ENCODE measurements at regions not wholly inside any gene's neighbourhood (a gene's known extent, or its start where the extent isn't known, plus 50 kb on each side); places are given as distances from the start of the nearest gene placed in this dataset.
"Not testable (repeated sequence)": the region's sequence is repeated elsewhere in the genome, so short reads cannot be mapped to it uniquely, and the experiment has no call there.

DNA sequence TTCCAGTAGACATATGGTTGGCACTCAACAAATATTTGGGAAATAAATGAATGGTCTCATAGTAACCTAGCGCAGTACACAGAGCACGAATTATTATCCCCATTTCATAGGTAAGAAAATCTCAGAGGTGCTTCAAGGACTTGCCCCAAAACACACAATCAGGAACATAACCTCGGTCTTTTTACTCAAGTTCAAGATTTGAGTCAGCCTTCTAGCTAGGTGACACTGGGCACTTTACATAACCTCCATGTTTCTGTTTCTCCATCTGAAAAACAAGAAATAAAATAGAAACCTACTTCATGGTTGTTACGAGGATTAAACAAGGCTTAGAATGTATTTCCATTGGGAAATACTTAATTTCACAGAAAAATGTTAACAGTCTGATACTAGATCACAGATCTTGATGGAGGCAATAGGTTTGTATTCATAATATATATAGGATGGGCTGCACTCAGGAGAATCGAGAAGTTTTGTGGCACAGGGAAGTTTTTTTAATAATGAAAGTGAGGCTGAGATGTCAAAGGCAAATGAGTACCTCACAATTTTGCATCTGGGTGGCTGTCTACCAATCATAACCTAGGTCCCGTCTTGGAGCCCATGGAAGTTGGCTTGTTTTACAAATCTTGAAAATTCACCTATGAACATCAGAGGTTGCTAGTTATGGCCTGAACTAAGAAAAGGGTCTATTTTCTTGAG lies 147.4 kb upstream of the ZC3H12C start:
- H3K4me3 Mint-ChIP-seq: no peak overlapping the region
- no peaks in the 10 kb centered on the region for H3K36me3 Mint-ChIP-seq
- H3K27me3 Mint-ChIP-seq: peaks cover 9% of the 10 kb centered on the region
- H3K9me3 Mint-ChIP-seq (ENCODE audit: low read depth): no peaks in the 10 kb centered on the region
- no peak overlapping the region for H3K27ac Mint-ChIP-seq
- H3K4me1 Mint-ChIP-seq (ENCODE audit: low read depth): peaks cover 7% of the 10 kb centered on the region

DNA sequence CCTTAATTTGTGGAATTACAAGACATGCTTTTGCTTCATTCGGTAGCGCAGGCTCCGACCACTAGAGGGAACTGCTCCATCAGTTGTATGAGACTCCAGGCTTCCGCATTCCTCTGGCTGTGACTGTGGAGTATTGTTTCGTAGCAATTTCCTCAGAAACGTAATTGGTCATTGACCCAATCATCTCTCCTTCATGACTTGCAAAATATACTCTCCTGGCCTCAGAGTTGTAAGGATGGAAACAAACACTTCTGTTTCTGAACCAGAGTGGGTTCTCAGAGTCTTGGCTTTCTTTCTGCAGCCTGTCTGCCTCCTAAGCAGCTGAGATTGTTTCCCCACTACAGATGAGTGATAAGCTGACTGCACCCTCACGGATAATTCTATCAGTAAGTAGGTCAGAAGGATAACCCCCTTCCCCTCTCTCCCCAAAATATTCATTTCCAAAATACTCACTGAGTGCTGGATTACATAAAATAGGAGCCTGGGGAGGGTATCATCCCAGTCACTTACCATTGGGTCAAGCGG lies 146.8 kb upstream of the ZC3H12C start:
- Mint-ChIP-seq H3K4me1 (ENCODE audit: low read depth) (peaks cover 7% of the 10 kb centered on the region), H3K27me3 (peaks cover 9% of the 10 kb centered on the region), H3K4me3 (peak overlapping the region; percentile 33), H3K27ac (no peak overlapping the region), H3K9me3 (ENCODE audit: low read depth) (no peaks in the 10 kb centered on the region), H3K36me3 (no peaks in the 10 kb centered on the region)

GRCh38 chr11:109954534-109954933 lies 138.7 kb upstream of the ZC3H12C start:
- Mint-ChIP-seq H3K4me1 (ENCODE audit: low read depth) (no peaks in the 10 kb centered on the region), H3K27ac (no peak overlapping the region), H3K9me3 (ENCODE audit: low read depth) (no peaks in the 10 kb centered on the region), H3K36me3 (no peaks in the 10 kb centered on the region), H3K27me3 (peaks cover 11% of the 10 kb centered on the region), H3K4me3 (no peak overlapping the region)

- H3K27ac Mint-ChIP-seq: no peak overlapping the region
- H3K4me1 Mint-ChIP-seq (ENCODE audit: low read depth): no peaks in the 10 kb centered on the region
- H3K27me3 Mint-ChIP-seq: peaks cover 10% of the 10 kb centered on the region
- H3K36me3 Mint-ChIP-seq: no peaks in the 10 kb centered on the region
- no peaks in the 10 kb centered on the region for H3K9me3 Mint-ChIP-seq (ENCODE audit: low read depth)
- no peak overlapping the region for H3K4me3 Mint-ChIP-seq
These were observed 136.9 kb upstream of the ZC3H12C start for GRCh38 chr11:109956124-109956793.

DNA sequence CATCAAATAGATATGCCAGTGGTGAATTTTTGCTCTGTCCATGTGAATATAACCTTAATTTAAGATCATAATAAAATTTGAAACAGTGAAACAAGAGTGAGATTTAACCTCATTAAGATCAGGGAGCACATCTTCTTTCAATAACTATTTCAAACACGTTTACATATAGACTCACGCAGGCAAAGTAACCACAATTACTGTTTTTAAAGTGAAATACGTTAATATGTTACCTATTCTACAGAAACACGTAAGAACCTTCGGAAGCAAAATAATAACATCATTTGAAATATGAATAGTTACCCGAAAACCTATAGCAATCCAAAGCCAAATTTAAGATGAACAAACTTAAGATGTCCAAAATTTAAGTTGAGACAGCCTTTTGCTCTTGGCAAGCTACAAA lies 136.2 kb upstream of the ZC3H12C start:
- no peak overlapping the region for H3K4me3 Mint-ChIP-seq
- no peaks in the 10 kb centered on the region for H3K4me1 Mint-ChIP-seq (ENCODE audit: low read depth)
- no peak overlapping the region for H3K27ac Mint-ChIP-seq
- H3K27me3 Mint-ChIP-seq: peaks cover 10% of the 10 kb centered on the region
- H3K36me3 Mint-ChIP-seq: no peaks in the 10 kb centered on the region
- H3K9me3 Mint-ChIP-seq (ENCODE audit: low read depth): no peaks in the 10 kb centered on the region

GRCh38 chr11:109957601-109958000 lies 135.6 kb upstream of the ZC3H12C start:
- Mint-ChIP-seq H3K9me3 (ENCODE audit: low read depth) (no peaks in the 10 kb centered on the region), H3K4me3 (no peak overlapping the region), H3K36me3 (no peaks in the 10 kb centered on the region), H3K4me1 (ENCODE audit: low read depth) (no peaks in the 10 kb centered on the region), H3K27me3 (peaks cover 7% of the 10 kb centered on the region), H3K27ac (no peak overlapping the region)

DNA sequence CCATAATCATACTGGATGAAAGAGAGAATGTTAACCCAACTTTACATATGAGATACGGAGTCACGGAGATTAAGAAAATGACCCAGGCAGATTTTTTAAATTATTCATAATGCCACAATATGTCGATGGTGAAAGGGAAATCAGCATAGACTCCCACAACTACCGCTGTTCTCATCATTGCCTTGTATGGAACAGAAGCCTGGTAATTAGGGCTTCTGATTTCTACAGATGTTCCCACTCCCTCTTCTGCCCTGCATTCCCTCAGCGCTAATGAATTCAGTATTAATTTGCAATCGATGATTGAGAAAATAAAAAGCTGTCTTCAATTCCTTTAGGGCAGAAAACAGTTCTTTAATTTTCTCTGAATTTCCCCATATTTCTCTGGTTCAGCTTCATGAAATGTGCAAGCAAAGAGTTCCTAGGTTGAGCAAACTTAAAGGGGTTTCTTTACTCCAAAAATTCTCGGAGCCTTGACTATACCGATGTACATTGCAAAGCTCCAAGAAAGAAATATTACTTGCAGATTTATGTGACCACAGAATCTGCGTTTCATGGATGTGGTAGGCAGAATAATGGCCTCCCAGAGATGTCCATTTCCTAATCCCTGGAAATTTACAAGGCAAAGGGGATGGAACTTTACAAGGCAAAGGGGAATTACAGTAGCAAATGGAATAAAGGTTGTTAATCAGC lies 134.9 kb upstream of the ZC3H12C start:
- H3K27ac Mint-ChIP-seq: no peak overlapping the region
- H3K36me3 Mint-ChIP-seq: no peaks in the 10 kb centered on the region
- H3K9me3 Mint-ChIP-seq (ENCODE audit: low read depth): no peaks in the 10 kb centered on the region
- H3K27me3 Mint-ChIP-seq: peaks cover 5% of the 10 kb centered on the region
- no peaks in the 10 kb centered on the region for H3K4me1 Mint-ChIP-seq (ENCODE audit: low read depth)
- H3K4me3 Mint-ChIP-seq: no peak overlapping the region

DNA sequence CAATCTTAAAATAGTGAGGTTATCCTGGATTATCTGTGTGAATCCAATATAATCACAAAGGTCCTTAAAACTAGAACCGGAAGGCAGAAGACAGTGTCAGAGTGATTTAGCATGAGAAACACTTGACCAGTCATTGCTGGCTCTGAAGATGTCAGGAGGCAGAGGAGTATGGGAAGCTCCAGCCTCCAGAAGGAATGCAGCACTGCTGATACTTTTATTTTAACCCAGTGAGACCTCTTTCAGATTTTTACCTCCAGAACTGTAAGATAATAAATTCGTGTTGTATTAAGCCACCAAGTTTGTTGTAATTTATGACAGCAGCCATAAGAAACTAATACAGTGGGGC lies 134.4 kb upstream of the ZC3H12C start:
- Mint-ChIP-seq H3K4me3 (no peak overlapping the region), H3K27ac (no peak overlapping the region), H3K27me3 (peaks cover 5% of the 10 kb centered on the region), H3K4me1 (ENCODE audit: low read depth) (no peaks in the 10 kb centered on the region), H3K9me3 (ENCODE audit: low read depth) (no peaks in the 10 kb centered on the region), H3K36me3 (no peaks in the 10 kb centered on the region)

GRCh38 chr11:109960831-109961230 lies 132.4 kb upstream of the ZC3H12C start:
- Mint-ChIP-seq H3K9me3 (ENCODE audit: low read depth) (no peaks in the 10 kb centered on the region), H3K4me3 (no peak overlapping the region), H3K27me3 (no peaks in the 10 kb centered on the region), H3K4me1 (ENCODE audit: low read depth) (no peaks in the 10 kb centered on the region), H3K27ac (no peak overlapping the region), H3K36me3 (no peaks in the 10 kb centered on the region)

- Mint-ChIP-seq H3K36me3 (no peaks in the 10 kb centered on the region), H3K4me1 (ENCODE audit: low read depth) (no peaks in the 10 kb centered on the region), H3K9me3 (ENCODE audit: low read depth) (no peaks in the 10 kb centered on the region), H3K27ac (no peak overlapping the region), H3K27me3 (no peaks in the 10 kb centered on the region), H3K4me3 (no peak overlapping the region)
These were observed 131.9 kb upstream of the ZC3H12C start for GRCh38 chr11:109961261-109961660.

DNA sequence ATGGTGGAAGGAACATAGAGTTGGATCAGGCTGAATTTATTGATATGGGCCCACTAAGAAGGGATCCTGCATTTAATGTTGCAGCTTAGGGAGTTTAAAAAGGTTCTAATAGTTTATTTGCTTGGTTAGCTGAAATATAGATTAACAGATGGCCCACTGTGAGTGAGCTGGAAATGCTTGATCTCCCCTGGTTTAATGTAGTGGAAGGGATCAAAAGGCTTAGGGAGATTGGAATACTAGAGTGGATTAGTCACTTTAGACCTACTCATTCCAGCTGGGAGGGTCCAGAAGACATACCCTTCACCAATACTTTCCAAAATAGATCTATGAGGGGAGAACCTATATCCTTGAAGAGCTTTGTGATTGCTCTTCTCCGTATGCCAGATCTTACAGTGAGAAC lies 130.1 kb upstream of the ZC3H12C start:
- Mint-ChIP-seq H3K27ac (no peak overlapping the region), H3K9me3 (ENCODE audit: low read depth) (no peaks in the 10 kb centered on the region), H3K36me3 (no peaks in the 10 kb centered on the region), H3K27me3 (no peaks in the 10 kb centered on the region), H3K4me3 (no peak overlapping the region), H3K4me1 (ENCODE audit: low read depth) (no peaks in the 10 kb centered on the region)

GRCh38 chr11:109964487-109964886 lies 128.7 kb upstream of the ZC3H12C start:
- Mint-ChIP-seq H3K4me3 (no peak overlapping the region), H3K36me3 (no peaks in the 10 kb centered on the region), H3K9me3 (ENCODE audit: low read depth) (no peaks in the 10 kb centered on the region), H3K27me3 (no peaks in the 10 kb centered on the region), H3K4me1 (ENCODE audit: low read depth) (no peaks in the 10 kb centered on the region), H3K27ac (no peak overlapping the region)

GRCh38 chr11:109965445-109965844 lies 127.7 kb upstream of the ZC3H12C start:
- H3K9me3 Mint-ChIP-seq (ENCODE audit: low read depth): not testable (repeated sequence)

GRCh38 chr11:109965926-109966325 lies 127.3 kb upstream of the ZC3H12C start:
- H3K4me1 Mint-ChIP-seq (ENCODE audit: low read depth); H3K27ac Mint-ChIP-seq; H3K9me3 Mint-ChIP-seq (ENCODE audit: low read depth); H3K36me3 Mint-ChIP-seq; H3K4me3 Mint-ChIP-seq; H3K27me3 Mint-ChIP-seq: not testable (repeated sequence)

More at GRCh38 chr11:109965445-109965844, 127.7 kb upstream of the ZC3H12C start:
- not testable (repeated sequence) for H3K27me3 Mint-ChIP-seq; H3K4me1 Mint-ChIP-seq (ENCODE audit: low read depth); H3K36me3 Mint-ChIP-seq; H3K4me3 Mint-ChIP-seq; H3K27ac Mint-ChIP-seq

DNA sequence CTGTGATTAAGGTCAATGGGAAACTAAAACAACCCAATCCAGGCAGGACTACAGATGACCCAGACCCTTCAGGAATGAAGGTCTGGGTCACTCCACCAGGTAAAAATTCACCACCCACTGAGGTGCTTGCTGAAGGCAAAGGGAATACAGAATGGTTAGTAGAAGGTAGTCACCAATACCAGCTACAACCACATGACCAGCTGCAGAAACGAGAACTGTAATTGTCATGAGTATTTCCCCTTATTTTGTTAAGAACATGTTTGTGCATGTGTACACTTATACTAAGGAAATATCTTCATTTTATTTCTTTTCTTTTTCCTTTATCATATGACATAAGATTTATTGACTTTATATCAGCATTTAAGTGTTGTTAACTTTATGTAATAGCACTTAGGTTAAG lies 126.1 kb upstream of the ZC3H12C start:
- H3K4me1 Mint-ChIP-seq (ENCODE audit: low read depth); H3K27ac Mint-ChIP-seq; H3K27me3 Mint-ChIP-seq; H3K4me3 Mint-ChIP-seq; H3K36me3 Mint-ChIP-seq; H3K9me3 Mint-ChIP-seq (ENCODE audit: low read depth): not testable (repeated sequence)
